OCI-M2 (cell line): ENCODE measurements at regions not wholly inside any gene's neighbourhood (a gene's known extent, or its start where the extent isn't known, plus 50 kb on each side); places are given as distances from the start of the nearest gene placed in this dataset.
"Not testable (repeated sequence)": the region's sequence is repeated elsewhere in the genome, so short reads cannot be mapped to it uniquely, and the experiment has no call there.

Source experiments
- DNase-seq: peaks from one replicate; lab custom pipeline; 2025; ENCODE audit not compliant: unreplicated experiment; lab: John Stamatoyannopoulos, UW

- not testable (repeated sequence) for DNase-seq
These were observed 50.0 kb upstream of the GPCPD1 start for GRCh38 chr20:5660756-5661155.
